ES-I3 (cell line): ENCODE measurements at regions not wholly inside any gene's neighbourhood (a gene's known extent, or its start where the extent isn't known, plus 50 kb on each side); places are given as distances from the start of the nearest gene placed in this dataset.
"Not testable (repeated sequence)": the region's sequence is repeated elsewhere in the genome, so short reads cannot be mapped to it uniquely, and the experiment has no call there.

Experiments used
- H3K36me3 ChIP-seq: 2 replicates; pipeline ENCODE4 v1.6.1; 2013; ENCODE audit warnings: mild to moderate bottlenecking, low read length, control low read depth, moderate library complexity; ENCODE audit not compliant: insufficient read depth
- H3K4me1 ChIP-seq: 2 replicates; pipeline ENCODE4 v1.6.1; 2013; ENCODE audit warnings: mild to moderate bottlenecking, control low read depth, low read length; ENCODE audit not compliant: insufficient read depth
- H3K9ac ChIP-seq: 2 replicates; pipeline ENCODE4 v1.6.1; 2013; ENCODE audit warnings: low read depth, mild to moderate bottlenecking, low read length, moderate library complexity
- H3K9me3 ChIP-seq: 2 replicates; pipeline ENCODE4 v1.6.1; 2013; ENCODE audit warnings: mild to moderate bottlenecking, low read length, moderate library complexity; ENCODE audit not compliant: control insufficient read depth, insufficient read depth

DNA sequence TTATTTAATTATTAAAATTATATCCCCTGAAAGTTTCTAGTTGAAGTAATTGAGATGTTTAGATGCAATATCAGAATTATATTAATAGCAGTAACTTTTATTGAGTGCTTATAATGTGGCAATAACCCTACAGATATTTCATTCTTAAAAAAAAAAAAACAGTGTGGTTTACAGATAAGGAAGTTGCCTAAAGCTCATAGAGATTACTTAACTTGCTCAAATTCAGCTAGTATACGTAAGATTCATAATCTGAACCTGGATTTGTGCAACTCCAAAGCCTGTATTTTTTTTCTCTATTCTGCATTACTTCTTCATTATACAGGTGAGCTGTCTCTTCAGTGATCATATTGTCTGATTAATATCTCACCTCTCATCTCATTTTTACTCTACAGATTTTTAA is 156.0 kb upstream of the PTBP2 start:
- Histone ChIP-seq H3K9me3 (peaks cover 5% of the 10 kb centered on the region; the same call in 1 of the 2 replicates), H3K4me1 (peaks cover 4% of the 10 kb centered on the region; the same call in 1 of the 2 replicates), H3K36me3 (no peaks in the 10 kb centered on the region)

GRCh38 chr1:96568639-96569038 is 152.9 kb upstream of the PTBP2 start:
- H3K36me3 ChIP-seq = no peaks in the 10 kb centered on the region
- H3K9me3 ChIP-seq = no peaks in the 10 kb centered on the region
- no peaks in the 10 kb centered on the region for H3K4me1 ChIP-seq
- no peak overlapping the region for H3K9ac ChIP-seq

More for the DNA sequence above, 156.0 kb upstream of the PTBP2 start:
- H3K9ac ChIP-seq = no peak overlapping the region

- no peaks in the 10 kb centered on the region for H3K4me1 ChIP-seq
- H3K36me3 ChIP-seq = no peaks in the 10 kb centered on the region
- H3K9me3 ChIP-seq = no peaks in the 10 kb centered on the region
- no peak overlapping the region for H3K9ac ChIP-seq
These were observed 152.3 kb upstream of the PTBP2 start for GRCh38 chr1:96569288-96569687.

GRCh38 chr1:96579636-96580035 is 141.9 kb upstream of the PTBP2 start:
- H3K36me3 ChIP-seq = no peaks in the 10 kb centered on the region
- peaks cover 18% of the 10 kb centered on the region; the same call in 1 of the 2 replicates for H3K4me1 ChIP-seq
- no peaks in the 10 kb centered on the region for H3K9me3 ChIP-seq
- no peak overlapping the region for H3K9ac ChIP-seq

GRCh38 chr1:96580920-96581319 is 140.7 kb upstream of the PTBP2 start:
- no peak overlapping the region for H3K9ac ChIP-seq
- H3K36me3 ChIP-seq = no peaks in the 10 kb centered on the region
- H3K9me3 ChIP-seq = no peaks in the 10 kb centered on the region
- H3K4me1 ChIP-seq = peaks cover 18% of the 10 kb centered on the region; the same call in 1 of the 2 replicates

- no peaks in the 10 kb centered on the region for H3K9me3 ChIP-seq
- peaks cover 18% of the 10 kb centered on the region; the same call in 1 of the 2 replicates for H3K4me1 ChIP-seq
- H3K36me3 ChIP-seq = no peaks in the 10 kb centered on the region
- H3K9ac ChIP-seq = no peak overlapping the region
These were observed 139.8 kb upstream of the PTBP2 start for GRCh38 chr1:96581772-96582171.

DNA sequence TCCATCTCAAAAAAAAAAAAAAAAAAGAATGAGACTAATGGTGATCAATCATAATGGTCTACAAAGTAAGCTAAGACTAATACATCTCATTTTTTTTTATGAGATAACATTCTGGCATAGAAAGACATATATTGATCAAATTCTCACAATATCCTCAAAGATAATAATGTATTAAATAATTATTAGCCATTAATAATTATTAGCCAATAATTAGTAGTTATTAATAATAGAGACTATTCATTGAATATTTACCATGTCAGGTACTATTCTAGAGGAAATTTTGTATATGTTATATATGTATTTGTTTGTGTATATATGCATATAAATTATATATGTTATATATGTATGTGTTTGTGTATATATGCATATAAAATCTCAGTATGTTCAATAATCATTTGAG is 137.7 kb upstream of the PTBP2 start:
- H3K9me3 ChIP-seq = no peaks in the 10 kb centered on the region
- H3K4me1 ChIP-seq = peaks cover 18% of the 10 kb centered on the region; the same call in 1 of the 2 replicates
- no peak overlapping the region for H3K9ac ChIP-seq
- H3K36me3 ChIP-seq = no peaks in the 10 kb centered on the region

- H3K9me3 ChIP-seq = no peaks in the 10 kb centered on the region
- peaks cover under 1% of the 10 kb centered on the region; the same call in 1 of the 2 replicates for H3K4me1 ChIP-seq
- no peaks in the 10 kb centered on the region for H3K36me3 ChIP-seq
- no peak overlapping the region for H3K9ac ChIP-seq
These were observed 134.4 kb upstream of the PTBP2 start for GRCh38 chr1:96587222-96587621.

DNA sequence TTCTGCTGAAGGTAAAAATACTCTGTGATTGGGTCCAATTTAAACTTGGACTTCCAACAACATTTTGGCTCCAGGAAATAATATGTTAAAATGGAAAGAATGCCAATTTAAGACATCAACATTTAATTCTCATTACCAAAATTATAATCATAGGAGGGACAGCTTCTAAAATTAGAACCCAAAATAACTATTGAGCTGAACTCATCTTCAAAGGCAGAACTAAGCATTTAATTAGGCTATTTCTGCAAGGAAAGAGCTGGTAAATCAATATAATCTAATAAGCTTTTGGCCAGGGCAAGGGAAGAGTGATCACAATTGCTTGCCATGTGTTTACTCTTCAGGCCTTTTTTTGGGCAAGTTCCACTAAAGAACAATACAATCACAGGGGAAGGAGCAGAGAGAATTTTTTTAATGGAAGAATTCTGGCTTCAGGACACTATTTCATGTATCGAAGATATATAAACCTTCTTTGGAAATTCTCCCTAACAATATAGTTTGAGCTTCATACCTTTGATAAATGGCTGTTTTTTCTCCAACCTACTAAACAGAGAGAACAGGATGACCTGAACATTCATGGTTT is 133.1 kb upstream of the PTBP2 start:
- H3K36me3 ChIP-seq = no peaks in the 10 kb centered on the region
- no peak overlapping the region for H3K9ac ChIP-seq
- H3K9me3 ChIP-seq = no peaks in the 10 kb centered on the region
- no peaks in the 10 kb centered on the region for H3K4me1 ChIP-seq

DNA sequence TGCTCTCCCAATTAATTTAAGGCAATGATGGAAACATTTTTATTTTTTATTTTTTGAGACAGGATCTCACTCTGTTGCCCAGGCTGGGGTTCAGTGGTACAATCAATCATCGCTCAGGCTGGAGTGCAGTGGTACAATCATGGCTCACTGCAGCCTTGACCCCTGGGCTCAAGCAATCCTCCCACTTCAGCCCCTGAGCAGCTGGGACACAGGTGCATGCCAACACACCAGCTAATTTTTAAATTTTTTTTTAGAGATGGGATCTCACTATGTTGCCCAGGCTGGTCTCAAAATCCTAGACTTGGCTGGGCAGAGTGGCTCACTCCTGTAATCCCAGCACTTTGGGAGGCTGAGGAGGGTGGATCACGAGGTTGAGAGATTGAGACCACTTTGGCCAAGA is 126.1 kb upstream of the PTBP2 start:
- not testable (repeated sequence) for H3K36me3 ChIP-seq, H3K4me1 ChIP-seq, H3K9me3 ChIP-seq, H3K9ac ChIP-seq

GRCh38 chr1:96596226-96596922 is 125.2 kb upstream of the PTBP2 start:
- no peaks in the 10 kb centered on the region; the same call in 1 of the 2 replicates for H3K4me1 ChIP-seq
- H3K36me3 ChIP-seq = no peaks in the 10 kb centered on the region
- H3K9me3 ChIP-seq = no peaks in the 10 kb centered on the region
- no peak overlapping the region for H3K9ac ChIP-seq

- Histone ChIP-seq H3K4me1 (no peaks in the 10 kb centered on the region; the same call in 1 of the 2 replicates), H3K36me3 (no peaks in the 10 kb centered on the region), H3K9me3 (no peaks in the 10 kb centered on the region), H3K9ac (no peak overlapping the region)
These were observed 124.4 kb upstream of the PTBP2 start for GRCh38 chr1:96597218-96597617.

DNA sequence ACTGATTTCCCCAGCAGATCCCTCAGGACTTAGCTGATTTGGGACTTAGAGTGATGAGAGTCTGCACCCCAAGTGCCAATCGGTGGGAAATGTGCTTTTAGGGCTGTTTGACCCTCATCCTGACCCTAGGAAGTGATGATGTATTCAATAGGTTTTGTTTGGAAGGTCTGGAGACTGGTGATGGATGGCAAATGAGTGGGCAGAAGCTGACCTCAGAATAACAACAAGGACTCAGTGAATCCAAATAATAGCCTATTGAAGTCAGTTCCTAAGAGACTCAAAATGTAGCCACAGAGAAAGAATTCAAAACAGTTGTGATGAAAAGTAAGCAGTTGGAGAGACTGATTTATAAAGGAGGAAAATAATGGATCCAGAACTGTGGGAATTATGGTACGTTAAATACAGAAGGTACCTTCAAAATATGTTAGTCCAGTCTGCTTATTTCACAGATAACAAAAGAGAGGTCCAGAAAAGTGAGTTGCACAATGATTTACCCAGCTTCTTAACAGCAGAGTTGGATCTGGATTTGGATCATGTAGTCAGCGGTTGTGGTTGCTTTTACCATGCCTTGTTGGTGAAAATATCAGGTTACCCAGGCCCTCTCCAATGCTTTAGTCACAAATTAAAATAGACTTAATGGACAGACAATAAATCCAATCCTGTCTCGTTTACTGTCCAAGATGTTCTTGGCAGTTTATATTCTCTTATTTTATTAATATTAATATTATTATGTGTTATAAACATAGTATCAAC is 123.0 kb upstream of the PTBP2 start:
- Histone ChIP-seq H3K4me1 (no peaks in the 10 kb centered on the region; the same call in 1 of the 2 replicates), H3K9me3 (no peaks in the 10 kb centered on the region), H3K9ac (no peak overlapping the region), H3K36me3 (no peaks in the 10 kb centered on the region)

DNA sequence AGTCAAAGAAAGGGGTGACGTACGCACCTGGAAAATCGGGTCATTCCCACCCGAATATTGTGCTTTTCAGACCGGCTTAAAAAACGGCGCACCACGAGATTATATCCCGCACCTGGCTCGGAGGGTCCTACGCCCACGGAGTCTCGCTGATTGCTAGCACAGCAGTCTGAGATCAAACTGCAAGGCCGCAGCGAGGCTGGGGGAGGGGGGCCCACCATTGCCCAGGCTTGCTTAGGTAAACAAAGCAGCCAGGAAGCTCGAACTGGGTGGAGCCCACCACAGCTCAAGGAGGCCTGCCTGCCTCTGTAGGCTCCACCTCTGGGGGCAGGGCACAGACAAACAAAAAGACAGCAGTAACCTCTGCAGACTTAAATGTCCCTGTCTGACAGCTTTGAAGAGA is 117.0 kb upstream of the PTBP2 start:
- H3K9ac ChIP-seq, H3K9me3 ChIP-seq, H3K36me3 ChIP-seq, H3K4me1 ChIP-seq: not testable (repeated sequence)

GRCh38 chr1:96617375-96617774 is 104.2 kb upstream of the PTBP2 start:
- H3K9ac ChIP-seq, H3K36me3 ChIP-seq, H3K9me3 ChIP-seq, H3K4me1 ChIP-seq: not testable (repeated sequence)
